ENCODE measurements at regions not wholly inside any gene's neighbourhood (a gene's known extent, or its start where the extent isn't known, plus 50 kb on each side); places are given as distances from the start of the nearest gene placed in this dataset.
A peak's percentile ranks its signal among the peaks of the same experiment; 100 is the strongest.

DNA sequence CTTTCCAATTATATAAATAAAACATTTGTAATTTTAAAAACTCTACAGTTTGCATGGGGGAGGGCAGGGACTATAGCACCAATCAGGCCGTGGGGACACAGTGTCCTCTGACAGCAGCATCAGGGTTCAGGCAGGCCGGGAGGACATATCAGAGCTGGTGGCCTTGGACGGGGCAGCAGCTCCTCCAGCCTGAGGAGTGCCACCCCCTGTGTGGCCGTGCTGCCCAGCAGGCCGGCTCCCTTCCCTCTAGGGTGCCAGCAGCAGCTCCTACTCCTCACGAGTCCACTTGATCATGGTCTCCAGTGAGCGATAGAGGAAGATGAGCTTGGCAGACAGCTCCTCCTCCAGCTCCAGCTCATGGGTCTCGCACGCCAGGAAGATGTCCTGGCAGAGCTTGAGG lies 144.0 kb upstream of the PHACTR3 start:
- H3K4me3 ChIP-seq (ENCODE audit: low read length), result no peak overlapping the region
- no peaks in the 10 kb centered on the region for H3K27me3 ChIP-seq (ENCODE audit: control insufficient read depth, insufficient read depth, low read length)
- no peak overlapping the region for H3K27ac ChIP-seq (ENCODE audit: low read length)
- H3K4me1 ChIP-seq (ENCODE audit: control insufficient read depth, insufficient read depth, low read length), result no peaks in the 10 kb centered on the region
- WGBS (ENCODE audit: insufficient coverage, low lambda C conversion rate), result no CpG with 5 or more reads among the region's 9 CpGs
- H3K9me3 ChIP-seq (ENCODE audit: control insufficient read depth, low read depth, low read length), result no peaks in the 10 kb centered on the region
- no peaks in the 10 kb centered on the region for H3K36me3 ChIP-seq (ENCODE audit: control insufficient read depth, insufficient read depth, low read length)
- no peak for DNase-seq

DNA sequence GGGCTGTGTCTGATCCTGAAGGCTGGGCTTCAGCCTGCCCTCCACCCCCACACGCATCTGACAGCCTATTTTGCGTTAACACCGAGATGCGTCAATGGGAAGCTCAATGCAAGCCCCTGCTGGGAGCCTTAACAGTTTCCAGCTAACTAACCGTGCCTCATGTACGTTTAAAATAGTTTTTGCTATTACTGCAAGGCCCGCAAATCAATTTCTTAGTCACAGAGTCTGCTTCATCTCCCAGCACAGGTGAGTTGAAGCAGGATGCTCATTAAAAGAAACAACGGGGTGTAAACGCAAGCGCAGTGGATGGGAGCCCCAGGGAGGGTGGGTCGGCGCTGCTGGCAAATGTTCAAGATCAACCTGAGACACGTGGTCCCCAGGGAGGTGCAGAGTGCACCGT lies 142.8 kb upstream of the PHACTR3 start:
- no peak for DNase-seq
- WGBS (ENCODE audit: insufficient coverage, low lambda C conversion rate), result no CpG with 5 or more reads among the region's 14 CpGs
- Histone ChIP-seq H3K27me3 (ENCODE audit: control insufficient read depth, insufficient read depth, low read length) (no peaks in the 10 kb centered on the region), H3K27ac (ENCODE audit: low read length) (no peak overlapping the region), H3K9me3 (ENCODE audit: control insufficient read depth, low read depth, low read length) (no peaks in the 10 kb centered on the region), H3K36me3 (ENCODE audit: control insufficient read depth, insufficient read depth, low read length) (no peaks in the 10 kb centered on the region), H3K4me3 (ENCODE audit: low read length) (no peak overlapping the region), H3K4me1 (ENCODE audit: control insufficient read depth, insufficient read depth, low read length) (no peaks in the 10 kb centered on the region)

DNA sequence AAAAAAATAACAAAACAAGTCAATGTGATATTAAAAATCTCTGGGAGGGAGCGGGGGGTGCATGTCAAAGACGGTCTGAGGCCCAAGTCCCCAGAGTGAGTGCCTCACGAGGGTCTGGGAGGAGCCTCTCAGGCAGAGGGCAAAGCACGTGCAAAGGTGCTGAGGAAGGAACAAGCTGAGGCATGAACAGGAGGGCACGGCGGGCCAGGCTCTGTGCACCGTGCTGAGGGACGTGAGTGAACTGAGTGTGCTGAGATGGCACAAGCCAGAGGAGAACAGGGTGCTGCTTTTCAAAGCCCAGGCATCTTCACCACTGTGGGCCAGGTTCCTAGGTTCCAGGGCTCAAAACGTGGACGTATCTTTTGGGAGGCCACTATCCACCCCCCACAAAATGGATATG lies 142.1 kb upstream of the PHACTR3 start:
- DNase-seq, result no peak
- Histone ChIP-seq H3K27me3 (ENCODE audit: control insufficient read depth, insufficient read depth, low read length) (no peaks in the 10 kb centered on the region), H3K4me3 (ENCODE audit: low read length) (no peak overlapping the region), H3K27ac (ENCODE audit: low read length) (no peak overlapping the region), H3K36me3 (ENCODE audit: control insufficient read depth, insufficient read depth, low read length) (no peaks in the 10 kb centered on the region), H3K9me3 (ENCODE audit: control insufficient read depth, low read depth, low read length) (no peaks in the 10 kb centered on the region), H3K4me1 (ENCODE audit: control insufficient read depth, insufficient read depth, low read length) (no peaks in the 10 kb centered on the region)
- WGBS (ENCODE audit: insufficient coverage, low lambda C conversion rate), result no CpG with 5 or more reads among the region's 10 CpGs

DNA sequence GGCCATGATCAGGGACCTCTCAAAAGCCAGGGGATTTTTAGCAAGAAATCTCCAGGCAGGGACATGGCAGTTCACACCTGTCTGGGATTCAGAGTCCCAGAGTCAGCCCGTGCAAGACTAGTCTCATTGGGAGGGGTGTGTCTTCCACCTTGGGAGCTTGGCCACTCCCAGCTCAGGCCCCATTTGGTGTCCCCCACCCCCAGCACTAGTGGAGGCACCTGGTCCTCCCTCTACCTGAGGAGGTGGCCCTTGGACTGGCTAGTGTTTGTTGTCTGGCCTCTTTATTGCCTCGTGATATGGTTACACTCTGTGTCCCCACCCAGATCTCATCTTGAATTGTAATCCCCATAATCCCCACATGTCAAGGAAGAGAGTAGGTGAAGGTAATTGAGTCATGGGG lies 140.8 kb upstream of the PHACTR3 start:
- DNase-seq, result peak in 1 of 2 donors; percentile 42
- no peak overlapping the region for H3K4me3 ChIP-seq (ENCODE audit: low read length)
- H3K36me3 ChIP-seq (ENCODE audit: control insufficient read depth, insufficient read depth, low read length), result no peaks in the 10 kb centered on the region
- no CpG with 5 or more reads among the region's 2 CpGs for WGBS (ENCODE audit: insufficient coverage, low lambda C conversion rate)
- no peaks in the 10 kb centered on the region for H3K4me1 ChIP-seq (ENCODE audit: control insufficient read depth, insufficient read depth, low read length)
- no peak overlapping the region for H3K27ac ChIP-seq (ENCODE audit: low read length)
- H3K27me3 ChIP-seq (ENCODE audit: control insufficient read depth, insufficient read depth, low read length), result no peaks in the 10 kb centered on the region
- no peaks in the 10 kb centered on the region for H3K9me3 ChIP-seq (ENCODE audit: control insufficient read depth, low read depth, low read length)

DNA sequence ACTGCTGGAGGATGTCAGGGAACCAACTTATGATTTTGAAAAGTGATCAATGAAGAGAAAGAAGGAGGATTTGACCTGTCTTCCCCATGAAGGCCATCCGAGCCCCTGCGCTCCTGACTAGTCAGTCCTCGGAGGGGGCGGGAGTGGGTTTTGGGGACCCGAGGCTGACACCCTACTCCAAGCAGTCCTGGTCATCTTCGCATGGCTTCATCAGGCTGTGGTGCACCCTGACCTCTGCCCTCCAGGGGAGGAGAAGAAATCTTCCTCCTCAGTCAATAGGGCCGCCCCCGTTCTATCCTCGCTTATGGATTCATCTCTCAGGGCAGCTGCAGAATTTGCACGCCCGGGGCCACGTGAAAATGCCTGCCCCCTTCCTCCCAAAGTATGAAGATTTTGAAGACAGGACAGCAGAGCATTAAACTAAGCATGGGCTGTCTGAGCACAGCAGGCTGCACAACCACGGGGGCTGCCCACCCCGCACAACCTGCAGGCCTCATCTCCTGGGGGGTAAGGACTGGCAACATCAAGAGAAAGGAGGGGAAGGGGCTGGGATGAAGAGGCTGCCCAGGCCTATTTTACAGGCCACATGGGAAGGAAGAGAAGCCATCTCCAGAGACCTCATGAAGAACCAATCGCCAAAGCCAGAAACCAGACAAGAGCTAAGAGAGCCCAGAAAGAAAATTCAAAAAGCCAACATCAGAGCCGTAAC lies 138.1 kb upstream of the PHACTR3 start:
- DNase-seq, result no peak
- Histone ChIP-seq H3K27me3 (ENCODE audit: control insufficient read depth, insufficient read depth, low read length) (no peaks in the 10 kb centered on the region), H3K4me1 (ENCODE audit: control insufficient read depth, insufficient read depth, low read length) (no peaks in the 10 kb centered on the region), H3K9me3 (ENCODE audit: control insufficient read depth, low read depth, low read length) (no peaks in the 10 kb centered on the region), H3K4me3 (ENCODE audit: low read length) (no peak overlapping the region), H3K27ac (ENCODE audit: low read length) (no peak overlapping the region), H3K36me3 (ENCODE audit: control insufficient read depth, insufficient read depth, low read length) (no peaks in the 10 kb centered on the region)
- no CpG with 5 or more reads among the region's 16 CpGs for WGBS (ENCODE audit: insufficient coverage, low lambda C conversion rate)

DNA sequence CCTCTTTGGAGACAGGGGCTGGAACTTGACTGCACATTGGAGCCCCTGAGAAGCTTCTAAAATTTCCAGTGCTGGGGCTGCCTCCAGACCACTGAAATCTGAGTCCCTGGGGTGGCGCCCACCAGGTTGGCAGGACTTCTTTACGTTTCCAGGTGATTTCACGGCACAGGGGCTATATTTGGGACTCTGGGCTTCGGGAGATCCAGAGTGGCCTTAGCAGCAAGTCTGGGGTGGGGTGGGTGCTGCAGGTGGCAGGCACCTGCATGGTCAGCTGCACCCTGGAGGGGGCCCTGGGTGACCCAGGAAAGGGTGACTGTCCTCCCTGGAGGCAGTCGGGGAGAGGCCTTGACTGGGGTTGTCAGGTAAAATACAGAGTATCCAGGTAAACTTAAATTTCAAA lies 135.5 kb upstream of the PHACTR3 start:
- Histone ChIP-seq H3K9me3 (ENCODE audit: control insufficient read depth, low read depth, low read length) (no peaks in the 10 kb centered on the region), H3K36me3 (ENCODE audit: control insufficient read depth, insufficient read depth, low read length) (no peaks in the 10 kb centered on the region), H3K4me1 (ENCODE audit: control insufficient read depth, insufficient read depth, low read length) (no peaks in the 10 kb centered on the region), H3K4me3 (ENCODE audit: low read length) (no peak overlapping the region), H3K27ac (ENCODE audit: low read length) (no peak overlapping the region), H3K27me3 (ENCODE audit: control insufficient read depth, insufficient read depth, low read length) (no peaks in the 10 kb centered on the region)
- no CpG with 5 or more reads among the region's 5 CpGs for WGBS (ENCODE audit: insufficient coverage, low lambda C conversion rate)
- DNase-seq, result no peak

DNA sequence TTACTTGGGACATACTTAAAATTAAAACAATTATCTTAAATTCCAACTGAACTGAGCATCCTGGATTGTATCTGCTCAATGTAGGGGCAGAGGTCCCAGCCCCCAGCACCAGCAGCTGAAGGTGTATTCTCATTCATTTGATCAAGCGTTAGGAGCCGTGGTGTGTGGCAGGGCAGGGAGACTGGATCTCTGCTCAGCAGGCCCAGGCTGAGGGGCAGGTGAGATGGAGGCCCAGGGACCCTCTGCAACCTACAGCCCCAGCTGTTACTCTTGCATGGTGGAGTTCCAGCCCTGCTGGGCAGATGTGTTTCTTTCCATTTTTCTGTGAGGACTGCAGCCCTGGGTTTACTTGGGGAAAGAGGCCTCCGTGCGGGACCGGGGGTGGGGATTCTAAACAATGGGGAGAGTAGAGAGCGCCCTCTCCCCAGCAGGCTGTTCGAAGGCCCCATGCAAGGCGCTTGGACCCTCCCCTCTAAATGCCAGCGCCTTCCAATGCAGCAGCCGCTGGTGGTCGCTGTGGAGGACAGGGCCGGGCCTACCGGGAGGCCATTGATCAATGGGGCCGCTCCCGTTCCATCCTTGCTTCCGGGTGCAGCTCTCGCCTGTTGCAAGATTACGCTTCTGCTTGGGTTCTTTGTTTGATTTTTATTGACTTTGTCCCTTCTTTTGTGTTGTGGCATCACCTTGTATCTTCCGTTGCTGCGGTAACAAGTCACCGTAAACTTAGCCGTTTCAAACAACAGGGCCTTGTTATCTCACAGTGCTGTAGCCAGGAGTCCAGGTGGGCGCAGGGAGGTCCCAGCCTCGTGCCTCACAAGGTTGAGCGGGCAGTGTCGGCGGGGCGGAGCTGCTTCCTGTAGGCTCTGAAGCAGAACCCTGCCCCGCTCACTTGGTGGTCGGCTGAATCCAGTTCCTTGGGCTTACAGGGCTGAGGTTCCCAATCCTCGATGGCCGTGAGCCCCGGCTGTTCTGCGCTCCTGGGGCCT lies 134.8 kb upstream of the PHACTR3 start:
- Histone ChIP-seq H3K36me3 (ENCODE audit: control insufficient read depth, insufficient read depth, low read length) (no peaks in the 10 kb centered on the region), H3K27me3 (ENCODE audit: control insufficient read depth, insufficient read depth, low read length) (no peaks in the 10 kb centered on the region), H3K27ac (ENCODE audit: low read length) (no peak overlapping the region), H3K4me3 (ENCODE audit: low read length) (no peak overlapping the region), H3K9me3 (ENCODE audit: control insufficient read depth, low read depth, low read length) (no peaks in the 10 kb centered on the region), H3K4me1 (ENCODE audit: control insufficient read depth, insufficient read depth, low read length) (no peaks in the 10 kb centered on the region)
- no CpG with 5 or more reads among the region's 34 CpGs for WGBS (ENCODE audit: insufficient coverage, low lambda C conversion rate)
- peak; percentile 54 to 83 for DNase-seq

DNA sequence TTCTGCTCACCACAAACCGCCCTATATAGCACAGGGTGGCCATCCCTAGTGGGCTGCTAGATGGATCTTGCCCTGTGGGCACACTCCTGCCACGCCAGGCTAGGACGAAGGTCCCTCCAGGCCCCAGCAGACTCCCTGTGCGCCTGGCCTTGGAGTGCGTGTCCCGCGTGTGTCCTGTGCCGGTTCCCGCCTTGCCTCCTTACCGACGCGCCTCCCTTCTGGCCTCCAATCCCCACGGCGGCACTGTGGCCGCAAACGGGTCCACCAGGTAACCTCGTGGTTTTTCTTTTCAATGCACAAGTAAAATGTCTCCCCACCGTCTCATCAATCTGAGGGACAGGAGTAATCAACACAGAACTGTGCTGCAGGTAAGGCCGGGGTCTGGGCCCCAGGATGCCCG lies 133.8 kb upstream of the PHACTR3 start:
- no peak for DNase-seq
- 100% methylated on average over 2 of the region's 20 CpGs for WGBS (ENCODE audit: insufficient coverage, low lambda C conversion rate)

DNA sequence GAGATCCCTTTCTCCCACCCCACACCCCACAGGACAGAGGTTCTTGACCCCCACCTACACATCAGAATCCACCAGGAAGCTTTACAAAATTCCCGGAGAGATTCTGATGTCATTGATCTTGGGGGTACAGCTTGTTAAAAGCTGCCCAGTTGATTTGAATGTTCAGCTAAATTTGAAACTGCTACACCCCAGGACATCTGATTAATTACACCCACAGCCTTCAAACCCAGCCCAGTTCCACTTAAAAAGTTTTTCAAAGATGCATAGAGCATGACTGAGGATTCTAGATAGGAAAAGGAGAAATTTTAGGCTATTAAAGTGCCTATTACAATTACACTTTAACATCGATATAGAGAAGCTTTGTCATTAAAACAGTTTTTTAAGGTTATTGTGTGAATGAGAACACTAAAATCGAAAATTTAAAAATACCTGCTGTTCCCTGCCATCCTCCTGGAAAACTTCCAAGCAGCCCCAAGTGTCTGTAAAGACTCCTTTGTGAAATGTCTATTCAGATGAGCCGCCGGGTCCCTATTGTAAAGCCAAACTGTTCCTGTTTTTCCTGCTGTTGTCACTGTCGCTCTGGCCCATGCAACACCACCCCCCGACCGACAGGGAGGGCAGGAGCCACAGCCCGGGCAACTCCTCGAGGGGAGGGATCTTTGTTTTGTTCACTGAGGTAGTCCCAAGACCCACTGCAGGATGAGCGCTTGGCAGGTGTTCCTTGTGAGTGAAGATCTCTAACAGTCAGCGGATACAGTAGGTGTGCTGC lies 132.5 kb upstream of the PHACTR3 start:
- H3K27me3 ChIP-seq (ENCODE audit: control insufficient read depth, insufficient read depth, low read length), result no peaks in the 10 kb centered on the region
- no peak for DNase-seq
- no peak overlapping the region for H3K4me3 ChIP-seq (ENCODE audit: low read length)
- H3K36me3 ChIP-seq (ENCODE audit: control insufficient read depth, insufficient read depth, low read length), result no peaks in the 10 kb centered on the region
- no peaks in the 10 kb centered on the region for H3K4me1 ChIP-seq (ENCODE audit: control insufficient read depth, insufficient read depth, low read length)
- H3K27ac ChIP-seq (ENCODE audit: low read length), result no peak overlapping the region
- WGBS (ENCODE audit: insufficient coverage, low lambda C conversion rate), result 100% methylated on average over 1 of the region's 12 CpGs
- H3K9me3 ChIP-seq (ENCODE audit: control insufficient read depth, low read depth, low read length), result no peaks in the 10 kb centered on the region

More for the DNA sequence above, 133.8 kb upstream of the PHACTR3 start:
- Histone ChIP-seq H3K4me3 (ENCODE audit: low read length) (no peak overlapping the region), H3K27me3 (ENCODE audit: control insufficient read depth, insufficient read depth, low read length) (no peaks in the 10 kb centered on the region), H3K9me3 (ENCODE audit: control insufficient read depth, low read depth, low read length) (no peaks in the 10 kb centered on the region), H3K4me1 (ENCODE audit: control insufficient read depth, insufficient read depth, low read length) (no peaks in the 10 kb centered on the region), H3K27ac (ENCODE audit: low read length) (no peak overlapping the region), H3K36me3 (ENCODE audit: control insufficient read depth, insufficient read depth, low read length) (no peaks in the 10 kb centered on the region)

DNA sequence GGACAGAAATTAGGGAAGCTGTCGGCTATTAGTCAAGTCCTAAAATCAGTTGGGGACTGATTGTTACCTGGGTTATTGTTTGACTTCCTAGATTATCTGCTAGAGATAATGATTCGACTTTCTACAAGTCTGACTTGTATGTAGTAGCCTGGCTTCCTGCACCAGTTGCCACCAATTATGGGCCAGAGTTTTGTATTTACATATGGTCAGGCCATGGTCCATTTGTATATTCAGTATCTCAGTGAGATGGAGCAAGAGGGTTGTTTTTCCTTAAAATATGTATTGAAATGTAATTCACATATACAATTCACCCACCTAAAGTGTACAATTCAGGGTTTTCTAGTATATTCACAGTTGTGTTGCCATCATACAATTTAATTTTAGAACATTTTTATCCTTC lies 130.6 kb upstream of the PHACTR3 start:
- DNase-seq, result no peak
- H3K27ac ChIP-seq (ENCODE audit: low read length), result no peak overlapping the region
- 50% methylated on average over 1 of the region's 2 CpGs for WGBS (ENCODE audit: insufficient coverage, low lambda C conversion rate)
- H3K36me3 ChIP-seq (ENCODE audit: control insufficient read depth, insufficient read depth, low read length), result no peaks in the 10 kb centered on the region
- no peak overlapping the region for H3K4me3 ChIP-seq (ENCODE audit: low read length)
- H3K9me3 ChIP-seq (ENCODE audit: control insufficient read depth, low read depth, low read length), result no peaks in the 10 kb centered on the region
- no peaks in the 10 kb centered on the region for H3K4me1 ChIP-seq (ENCODE audit: control insufficient read depth, insufficient read depth, low read length)
- H3K27me3 ChIP-seq (ENCODE audit: control insufficient read depth, insufficient read depth, low read length), result no peaks in the 10 kb centered on the region
